ENCODE measurements at regions not wholly inside any gene's neighbourhood (a gene's known extent, or its start where the extent isn't known, plus 50 kb on each side); places are given as distances from the start of the nearest gene placed in this dataset.

DNA sequence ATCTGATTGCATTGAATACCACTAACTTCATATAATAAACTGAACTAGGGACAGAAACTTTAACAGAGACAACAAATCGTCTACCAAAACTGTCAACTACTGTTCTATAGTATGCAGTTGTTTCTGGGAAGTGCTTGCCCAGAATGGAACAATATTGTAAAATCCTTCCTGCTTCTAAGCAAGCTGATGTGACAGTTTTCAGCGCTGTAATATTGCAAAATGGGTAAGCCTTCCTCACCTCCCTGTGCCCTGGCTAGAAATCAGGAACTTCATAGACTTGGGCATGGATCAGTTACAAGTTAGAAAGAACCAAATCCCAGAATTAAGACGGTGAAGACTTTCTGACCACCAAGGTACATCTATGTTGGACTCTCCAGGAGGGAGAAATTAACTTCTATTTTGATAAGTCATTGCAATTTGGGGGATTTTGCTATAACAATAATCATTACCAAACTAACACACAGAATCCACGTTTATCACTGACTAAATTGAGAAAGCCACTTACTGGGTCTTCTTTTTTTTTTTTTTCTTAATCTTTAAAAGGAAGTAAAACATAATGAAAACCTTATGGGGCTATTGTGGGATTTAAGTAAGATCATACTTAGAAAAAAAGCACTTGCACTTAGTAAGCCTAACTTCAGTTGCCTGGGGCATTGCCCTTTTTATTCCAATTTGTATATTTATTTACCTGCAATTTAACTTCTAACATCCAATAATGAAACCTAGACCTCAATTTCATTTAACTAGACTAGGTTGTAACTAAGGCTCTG is 261.5 kb downstream of the TRIB2 start:
- DNase-seq: no peak

DNA sequence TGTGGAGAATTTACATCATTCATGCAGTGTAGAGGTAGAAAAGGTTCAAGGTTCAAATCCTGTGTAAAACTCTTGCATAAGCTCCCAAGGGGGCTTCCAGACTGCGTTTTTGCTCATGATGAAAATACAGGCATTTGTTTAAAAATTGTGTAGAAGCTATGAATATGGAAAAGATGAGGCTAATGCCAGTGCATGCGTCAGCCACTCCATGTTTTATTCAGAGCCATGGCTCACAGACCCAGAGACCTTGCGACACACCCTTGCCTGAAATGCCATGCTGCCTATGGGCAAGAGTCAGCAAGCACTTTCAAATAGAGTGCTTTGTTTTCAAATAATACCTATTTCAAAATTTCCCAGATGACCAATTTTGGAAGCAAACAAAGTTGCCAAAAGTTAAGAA is 262.3 kb downstream of the TRIB2 start:
- DNase-seq: no peak

DNA sequence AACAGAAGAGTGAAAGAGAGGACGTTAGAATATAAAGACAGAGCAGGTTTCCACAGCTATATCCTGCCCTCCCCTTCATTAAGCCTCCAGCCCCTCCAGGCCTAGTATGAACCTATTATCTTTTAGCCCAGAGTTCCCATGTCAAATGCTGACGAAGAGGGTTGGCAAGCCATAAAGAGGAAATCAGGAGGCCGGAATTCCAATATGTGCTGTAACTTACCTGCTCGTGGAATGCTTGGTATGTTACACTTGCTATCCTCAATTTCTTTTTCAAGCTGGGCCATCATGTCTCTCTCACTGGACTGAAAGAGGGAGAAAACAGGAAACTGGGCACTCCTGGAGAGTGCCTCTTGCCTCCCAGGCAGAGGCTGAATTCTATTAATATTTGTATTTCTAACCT is 264.1 kb downstream of the TRIB2 start:
- no peak for DNase-seq

DNA sequence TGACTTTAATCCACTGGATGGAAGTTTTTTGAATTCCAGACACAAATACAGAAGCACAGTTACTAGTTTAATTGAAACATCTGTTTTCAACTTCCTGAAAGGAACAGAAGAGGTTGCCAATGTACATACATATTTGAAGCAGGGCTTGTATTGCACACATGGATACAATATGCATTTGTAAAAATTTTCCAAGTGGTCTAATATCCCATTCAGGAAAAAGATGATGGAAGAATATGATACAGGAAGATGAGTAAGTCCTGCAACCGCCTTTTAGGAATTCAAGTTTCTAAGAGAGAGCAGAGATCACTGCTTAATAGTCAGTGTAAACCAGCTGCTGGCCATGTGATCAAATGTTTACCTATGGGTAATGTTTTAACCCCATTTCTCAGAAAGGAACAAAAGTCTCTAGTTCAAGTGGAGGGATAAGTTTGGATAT is 265.4 kb downstream of the TRIB2 start:
- no peak for DNase-seq

DNA sequence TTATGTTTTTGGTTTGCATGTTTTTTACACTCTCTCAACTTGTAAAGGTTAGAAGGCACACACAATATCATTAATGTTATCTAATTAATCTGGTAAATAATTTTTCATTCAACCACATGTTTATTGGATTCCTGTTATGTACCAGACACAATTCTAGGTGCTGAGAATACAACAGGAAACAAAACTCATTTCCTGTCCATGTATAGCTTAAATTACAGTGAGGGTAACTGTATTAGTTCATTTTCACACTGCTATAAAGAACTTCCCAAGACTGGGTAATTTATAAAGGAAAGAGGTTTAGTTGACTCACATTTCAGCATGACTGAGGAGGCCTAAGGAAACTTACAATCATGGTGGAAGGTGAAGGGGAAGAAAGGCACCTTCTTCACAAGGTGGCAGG is 270.5 kb downstream of the TRIB2 start:
- DNase-seq: no peak

DNA sequence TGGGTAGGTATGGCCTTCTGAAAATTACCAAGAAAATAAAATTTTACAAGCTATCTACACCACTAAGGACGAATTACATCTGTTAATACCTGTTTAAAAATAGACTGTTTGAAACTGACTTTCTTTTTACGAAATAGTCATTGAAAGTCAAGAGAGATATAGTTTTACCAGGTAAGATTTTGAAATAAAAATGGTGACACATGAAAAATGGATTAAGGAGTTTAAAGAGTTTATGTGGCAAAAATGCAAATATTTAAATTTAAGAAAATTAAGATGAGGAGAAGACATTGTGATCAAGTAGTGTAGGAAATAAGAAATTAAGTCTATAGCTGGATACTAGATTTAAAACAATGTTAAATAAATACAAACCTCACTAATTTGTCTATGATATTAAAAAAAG is 271.5 kb downstream of the TRIB2 start:
- DNase-seq: no peak

DNA sequence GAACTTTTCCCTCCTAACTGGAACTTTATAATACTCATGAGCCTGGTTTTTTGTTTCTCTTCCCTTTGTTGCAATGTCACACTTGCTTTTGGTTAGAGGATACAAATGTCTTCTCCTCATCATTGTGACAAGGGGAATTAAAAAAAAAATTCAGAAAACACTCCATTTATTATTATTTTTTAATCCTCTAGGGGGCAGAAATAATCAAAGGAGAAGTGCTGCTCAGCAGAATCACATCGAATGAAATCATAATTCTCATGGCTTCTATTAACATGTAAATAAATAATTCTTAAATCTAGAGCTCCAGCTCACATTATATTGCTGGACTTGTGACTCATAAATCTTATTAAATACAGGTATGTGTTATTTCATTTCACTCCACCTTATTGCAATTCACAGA is 273.8 kb downstream of the TRIB2 start:
- DNase-seq: no peak

DNA sequence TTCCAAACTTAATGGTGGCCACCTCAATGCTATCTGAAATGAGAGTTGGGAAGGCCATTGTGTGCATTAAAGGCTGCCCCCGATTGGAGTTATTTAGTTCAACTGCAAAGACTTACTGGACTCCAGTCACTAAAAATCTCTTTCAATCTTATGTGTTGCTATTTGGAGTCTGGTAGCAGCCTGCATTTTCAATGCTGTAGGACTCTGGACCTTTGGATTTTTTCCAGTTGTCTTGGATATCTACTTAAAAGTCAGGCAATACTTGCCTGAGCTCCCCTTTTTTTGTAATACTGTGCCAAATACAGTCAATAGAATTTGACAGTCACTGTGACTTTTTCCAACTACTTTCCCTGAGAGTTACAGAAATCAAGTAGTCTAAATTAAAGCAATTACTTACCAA is 281.9 kb downstream of the TRIB2 start:
- DNase-seq: no peak

DNA sequence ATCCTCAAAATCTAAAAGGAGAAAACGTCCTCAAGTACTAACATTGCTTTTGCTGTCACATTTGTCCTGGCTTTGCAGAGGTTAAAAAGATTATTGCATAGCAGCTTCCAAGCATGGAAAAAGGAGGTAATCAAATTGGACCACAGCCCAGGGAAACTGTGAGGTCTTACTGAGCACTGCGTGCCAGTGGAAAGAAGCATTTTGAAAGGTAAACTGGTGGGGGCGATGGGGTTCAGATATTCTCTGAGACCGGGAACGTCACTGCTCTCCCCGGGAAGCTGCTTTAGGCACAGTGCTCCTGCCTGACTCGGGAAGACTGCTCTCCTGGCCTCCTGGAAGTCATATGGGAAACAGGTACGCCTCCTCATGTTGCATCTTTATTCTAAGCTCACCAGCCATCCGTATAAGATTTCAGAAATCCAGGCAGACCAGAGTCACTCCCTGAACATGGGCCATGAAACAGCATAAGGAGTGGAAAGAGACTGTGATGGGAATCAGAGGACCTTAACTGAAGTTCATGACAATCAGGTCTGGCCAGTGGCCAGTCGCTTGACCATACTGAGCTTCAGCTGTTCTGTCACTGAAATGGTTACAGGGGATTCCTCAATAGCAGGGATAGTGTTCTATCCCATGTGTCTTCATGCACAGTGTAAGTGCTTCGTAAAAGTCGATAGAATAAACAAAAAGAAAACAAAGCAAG is 284.1 kb downstream of the TRIB2 start:
- no peak for DNase-seq

DNA sequence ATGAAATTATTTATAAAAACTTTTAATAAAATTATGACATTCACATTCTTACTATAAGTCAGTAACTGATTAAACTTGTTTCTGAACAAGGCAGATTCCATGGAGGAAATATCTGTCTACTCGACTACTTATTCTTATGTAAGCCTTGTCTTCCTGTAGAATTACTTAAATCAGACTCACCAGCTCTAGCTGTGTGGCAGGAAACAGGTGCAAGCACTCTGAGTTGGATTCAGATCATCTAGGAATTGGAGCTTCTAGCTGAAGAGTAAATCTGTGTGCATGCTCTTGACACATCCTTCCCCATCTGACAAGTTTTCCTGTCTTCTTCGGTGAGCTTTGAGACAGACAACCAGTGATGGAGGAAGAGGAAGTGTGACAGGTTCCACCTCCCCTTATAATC is 284.7 kb downstream of the TRIB2 start:
- no peak for DNase-seq

DNA sequence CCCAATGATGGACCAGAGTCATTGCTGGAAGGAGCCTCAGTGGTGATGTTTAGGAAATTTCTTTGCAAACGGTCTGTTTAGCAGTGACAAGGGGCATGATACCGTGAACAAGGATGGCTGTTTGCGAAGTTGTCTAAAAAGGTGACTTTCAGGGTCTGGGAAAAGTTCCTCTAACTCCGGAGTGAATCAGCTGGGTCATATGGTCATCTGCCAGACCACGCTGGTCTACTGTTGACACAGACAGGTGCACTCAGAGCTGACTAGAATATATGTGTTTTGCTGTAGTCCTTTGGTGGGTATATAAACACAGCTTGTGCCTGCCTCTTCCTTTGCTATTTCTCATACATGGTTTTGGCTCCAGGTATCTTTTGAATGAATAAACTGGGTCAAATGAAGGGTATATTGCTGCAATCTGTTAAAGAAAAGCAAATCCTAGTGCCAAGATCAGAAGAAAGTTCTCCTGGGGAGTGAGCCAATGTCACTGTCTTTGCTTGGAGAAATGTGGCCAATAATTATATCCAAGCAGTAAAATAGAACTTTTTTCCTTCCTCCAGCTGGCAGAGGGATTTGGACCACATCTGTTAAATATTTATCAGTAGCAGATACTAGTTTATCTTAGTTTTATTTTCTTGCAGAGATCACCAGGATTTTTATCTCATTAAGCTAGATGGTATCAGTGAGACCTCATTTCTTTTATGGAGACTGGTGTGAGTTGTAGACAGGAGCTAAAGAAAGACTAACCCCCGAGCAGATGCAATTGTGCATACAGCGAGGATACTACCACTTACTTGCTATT is 286.0 kb downstream of the TRIB2 start:
- DNase-seq: no peak

DNA sequence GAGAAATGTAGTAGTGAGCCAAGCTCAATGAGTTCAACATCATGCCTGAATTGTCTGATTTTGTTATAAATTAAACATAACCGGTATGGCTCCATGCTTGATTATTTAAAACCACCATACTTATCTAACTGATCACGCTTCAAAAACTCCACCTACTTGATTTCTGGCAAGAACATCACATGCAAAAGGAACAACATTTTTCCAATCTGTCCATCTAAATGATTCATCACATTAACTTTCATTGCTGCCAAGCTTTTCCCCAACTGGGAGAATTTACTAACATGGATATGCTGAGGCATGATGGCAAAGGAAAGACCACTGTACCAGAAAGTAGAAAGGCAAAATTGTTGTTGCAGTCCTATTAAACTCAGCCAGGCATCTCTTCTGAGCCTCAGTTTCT is 286.8 kb downstream of the TRIB2 start:
- no peak for DNase-seq

DNA sequence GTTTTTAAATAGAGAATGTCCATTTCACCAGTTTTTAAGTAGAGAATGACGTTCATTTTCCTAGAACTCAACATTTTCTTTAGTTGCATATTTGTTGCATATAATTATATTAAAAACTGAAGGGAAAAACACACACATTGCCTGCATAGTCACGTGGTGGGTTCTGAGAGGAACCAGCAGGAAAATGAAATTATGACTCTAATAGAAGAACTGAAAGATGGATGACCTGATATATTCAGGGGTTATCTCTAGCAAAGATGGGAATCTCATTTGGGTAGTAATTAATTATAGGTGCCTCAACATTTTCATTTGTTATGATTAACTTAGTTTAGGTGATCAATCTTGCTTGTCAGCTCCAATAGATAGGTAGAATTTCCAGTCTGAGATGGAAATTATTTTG is 288.3 kb downstream of the TRIB2 start:
- DNase-seq: no peak

DNA sequence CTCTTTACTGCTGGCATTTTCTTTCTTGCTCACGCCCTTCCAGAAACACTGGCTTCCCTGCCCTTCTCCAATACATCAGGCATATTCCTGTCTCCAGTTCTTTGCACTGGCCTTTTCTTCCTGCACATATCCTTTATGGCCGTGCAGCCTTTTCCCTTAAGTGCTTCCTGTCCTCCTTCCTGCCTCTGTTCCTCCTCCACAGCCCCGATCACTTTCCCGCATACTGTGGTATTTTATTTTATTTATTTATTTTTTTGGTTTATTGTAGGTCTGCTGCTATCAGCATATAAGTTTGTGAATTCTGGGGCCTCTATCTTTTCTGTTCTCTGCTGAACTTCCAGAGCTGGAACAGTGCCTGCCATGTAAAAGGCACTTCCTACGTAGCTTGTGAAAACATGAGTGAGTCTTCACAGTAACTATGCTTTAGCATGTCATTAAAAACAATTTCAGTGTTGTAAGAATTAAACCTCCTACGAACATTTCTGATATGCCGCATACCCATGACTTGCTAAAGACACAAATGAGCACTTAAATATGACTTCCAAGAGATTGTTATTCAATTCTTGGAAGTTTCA is 289.1 kb downstream of the TRIB2 start:
- no peak for DNase-seq

DNA sequence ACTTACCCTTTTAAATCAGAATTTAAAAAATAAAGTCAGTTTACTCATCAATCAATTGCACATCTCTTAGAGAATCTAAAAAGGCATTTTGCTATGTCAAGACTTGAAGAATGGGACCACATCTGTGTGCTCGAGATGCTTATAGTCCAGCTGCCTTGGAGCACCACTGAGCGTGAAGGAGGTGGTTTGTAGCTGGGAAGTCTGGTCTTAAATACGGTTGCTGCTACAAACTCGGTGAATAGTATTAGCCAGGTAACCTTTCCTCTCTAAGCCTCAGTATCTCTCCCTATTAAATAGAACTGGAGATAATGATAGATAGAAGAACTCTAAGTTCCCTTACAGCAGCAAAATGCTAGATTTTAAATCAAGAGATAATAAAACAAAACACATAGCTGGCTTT is 289.7 kb downstream of the TRIB2 start:
- DNase-seq: no peak

DNA sequence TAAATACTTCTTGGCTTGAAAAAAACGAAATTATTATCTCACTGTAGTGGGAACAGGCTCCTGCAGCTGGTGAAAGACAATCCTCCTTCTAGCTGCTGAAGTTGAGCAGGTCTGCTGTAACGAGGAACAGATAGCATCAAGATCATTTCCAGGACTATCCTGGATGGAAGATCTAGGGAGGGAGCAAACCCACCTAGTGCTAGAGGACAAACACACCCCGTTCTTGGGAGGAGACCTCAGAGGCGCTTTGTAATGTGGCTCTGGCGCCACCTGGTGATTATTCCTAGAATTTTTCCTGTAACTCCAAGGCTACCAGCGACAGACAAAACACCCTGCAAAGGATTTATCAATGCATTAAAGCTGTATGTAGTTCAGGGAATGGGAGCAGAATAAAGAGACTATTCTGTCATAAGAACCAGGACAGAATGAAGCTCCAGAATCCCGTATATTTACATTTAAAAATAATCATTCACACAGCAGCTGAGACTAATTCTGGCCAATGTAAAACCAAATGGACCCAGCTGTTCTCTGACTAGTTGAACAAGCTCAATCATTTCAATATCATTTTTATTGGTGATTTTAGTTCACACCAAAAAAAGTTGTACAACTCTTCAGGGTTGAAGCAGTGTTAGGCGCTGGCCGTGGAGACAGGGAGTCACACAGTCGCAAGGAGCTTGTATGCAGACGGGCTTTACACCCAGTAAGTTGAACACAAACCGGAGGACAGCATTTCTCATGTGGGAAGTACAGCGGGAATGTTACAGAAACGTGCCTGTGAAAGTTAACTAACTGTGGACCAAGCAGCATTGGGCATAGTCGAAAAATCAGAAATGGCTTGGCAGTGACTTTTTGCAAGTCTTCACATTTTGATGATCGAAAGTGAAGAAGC is 290.3 kb downstream of the TRIB2 start:
- DNase-seq: peak; percentile 71

DNA sequence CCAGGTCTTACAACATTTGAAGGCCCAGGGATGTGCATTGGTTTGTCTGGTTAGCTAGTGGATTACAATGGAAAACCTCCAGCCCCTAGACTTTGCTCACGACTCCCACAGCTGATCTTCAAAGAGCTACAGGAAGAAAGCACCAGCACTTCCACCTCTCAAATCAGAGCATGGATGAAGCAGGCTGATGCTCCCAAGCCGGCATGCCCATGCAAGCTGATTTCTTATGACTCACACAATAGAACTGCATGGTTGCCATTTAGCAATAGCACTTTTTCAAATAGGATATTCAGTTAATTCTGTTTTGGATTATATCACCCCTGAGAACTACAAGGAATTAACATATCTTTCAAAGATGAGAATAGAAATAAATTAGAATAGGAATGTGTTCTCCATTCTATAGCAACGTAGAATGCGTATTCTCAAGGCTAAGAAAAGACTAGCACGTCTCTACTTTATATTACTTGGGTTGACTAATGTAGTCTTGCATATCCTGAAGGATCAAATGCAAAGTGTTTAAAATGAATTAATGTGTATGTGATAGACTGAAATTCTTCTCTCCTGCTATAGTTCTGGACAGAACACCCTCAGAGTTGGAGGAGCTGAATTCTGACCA is 292.4 kb downstream of the TRIB2 start:
- DNase-seq: no peak

DNA sequence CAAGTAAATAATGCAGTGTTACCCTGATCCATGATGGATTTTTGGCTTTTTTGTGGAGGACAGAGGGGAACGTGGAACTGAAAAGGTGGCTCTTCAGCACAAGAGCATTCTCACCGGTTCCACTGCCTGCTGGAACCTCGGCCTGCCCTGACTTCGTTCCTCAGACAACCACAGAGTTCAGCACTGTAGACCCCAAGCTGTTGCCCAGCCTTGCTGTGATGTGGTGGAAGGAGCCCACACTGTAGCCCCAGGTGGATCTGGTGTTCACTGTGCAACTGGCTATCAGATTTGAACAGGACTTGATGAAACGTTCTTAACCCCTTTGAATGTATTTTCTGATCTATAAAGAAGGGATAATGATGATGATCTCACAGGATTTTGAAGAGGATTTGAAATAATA is 293.5 kb downstream of the TRIB2 start:
- no peak for DNase-seq

DNA sequence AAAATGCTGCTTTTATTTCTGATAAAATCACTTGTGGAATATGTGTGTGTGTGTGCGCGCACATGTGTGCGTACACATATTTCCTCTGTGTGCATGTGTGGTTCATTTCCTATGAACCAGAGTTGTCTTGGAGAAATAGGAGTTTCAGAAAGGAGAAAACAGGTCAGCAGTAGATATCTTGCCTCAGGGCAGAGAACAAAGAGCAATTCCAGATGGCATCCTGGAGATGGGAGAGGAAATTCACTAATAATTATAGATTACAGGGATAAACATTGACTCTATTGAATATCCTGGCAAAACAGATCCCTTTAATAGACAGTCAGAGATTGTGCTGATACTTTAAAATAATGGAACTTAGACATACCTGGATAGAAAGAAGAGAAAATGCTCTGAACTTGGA is 298.0 kb downstream of the TRIB2 start:
- no peak for DNase-seq

DNA sequence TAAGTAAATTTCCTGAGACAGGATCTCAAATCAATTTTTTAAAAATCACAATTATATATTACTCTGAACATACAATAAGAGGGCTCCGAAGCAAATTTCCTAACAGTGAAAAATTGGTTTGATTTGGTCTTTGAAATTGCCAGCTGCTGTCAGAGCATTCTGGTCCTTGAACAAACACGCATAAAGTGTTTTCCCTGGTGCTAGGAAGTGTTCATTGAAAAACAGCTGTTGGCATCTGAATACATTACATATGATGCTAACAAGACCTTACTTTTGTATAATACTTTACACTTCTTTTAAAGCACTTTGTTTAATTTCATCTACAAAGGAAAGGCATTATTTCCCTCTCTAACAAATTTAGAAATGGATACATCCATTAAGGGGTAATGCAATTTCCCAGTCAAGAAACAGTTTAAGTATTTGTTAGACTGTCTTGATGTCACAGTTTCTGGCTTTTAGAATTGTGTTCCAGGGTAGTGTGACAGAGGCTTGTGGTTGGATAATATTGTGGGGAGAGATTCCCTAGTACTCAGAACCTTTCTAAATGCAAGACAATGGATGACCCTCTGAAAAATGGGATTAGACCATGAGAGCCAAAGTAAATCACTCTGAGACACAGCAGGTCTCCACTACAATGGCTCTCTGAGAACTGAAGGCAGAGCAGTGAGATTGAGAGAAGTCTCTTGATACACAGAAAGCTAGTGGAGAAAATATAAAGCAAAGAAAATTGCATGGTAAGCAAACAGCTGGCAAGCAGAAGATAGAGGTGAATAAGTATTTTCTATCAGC is 299.0 kb downstream of the TRIB2 start:
- DNase-seq: no peak

DNA sequence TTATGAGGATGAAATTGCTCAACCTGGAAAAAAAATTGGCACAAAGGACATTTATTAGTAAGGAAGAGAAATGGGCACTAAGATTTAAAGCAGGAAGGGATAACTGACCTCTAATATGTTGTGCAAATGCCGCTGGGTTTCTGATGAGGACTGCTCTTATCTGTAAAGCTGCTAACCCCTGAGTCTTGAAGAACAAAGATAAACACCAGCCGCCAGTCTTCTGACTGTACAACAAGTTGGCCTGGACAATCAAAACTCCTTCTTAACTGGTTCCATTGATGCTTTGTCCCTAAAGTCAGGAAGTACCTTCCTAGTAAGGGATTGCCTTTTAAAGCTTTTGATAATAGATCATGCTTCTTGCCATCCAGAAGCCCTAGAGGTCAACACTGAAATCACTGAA is 301.8 kb downstream of the TRIB2 start:
- no peak for DNase-seq

Data from CD4-positive, alpha-beta T cell treated with Interleukin-6 for 4 hours (primary cell).